ENCODE measurements at regions not wholly inside any gene's neighbourhood (a gene's known extent, or its start where the extent isn't known, plus 50 kb on each side); places are given as distances from the start of the nearest gene placed in this dataset.
"Not testable (repeated sequence)": the region's sequence is repeated elsewhere in the genome, so short reads cannot be mapped to it uniquely, and the experiment has no call there.

GRCh38 chr2:87401726-87402345, 346.1 kb upstream of the PLGLB2 start:
- no peak overlapping the region for H3K4me3 ChIP-seq
- in situ Hi-C loops (cut with MboI; ENCODE audit: low sequenced_read_pairs in 4 of 4) = no loop called here
- ATAC-seq (no peak), DNase-seq (no peak)
- H3K27me3 ChIP-seq = no peaks in the 10 kb centered on the region
- no peak overlapping the region for H3K27ac ChIP-seq
- TF ChIP-seq POLR2A (IDR thresholded peaks at IDR 0.05) = no peak
- TF ChIP-seq, protein P1, sequence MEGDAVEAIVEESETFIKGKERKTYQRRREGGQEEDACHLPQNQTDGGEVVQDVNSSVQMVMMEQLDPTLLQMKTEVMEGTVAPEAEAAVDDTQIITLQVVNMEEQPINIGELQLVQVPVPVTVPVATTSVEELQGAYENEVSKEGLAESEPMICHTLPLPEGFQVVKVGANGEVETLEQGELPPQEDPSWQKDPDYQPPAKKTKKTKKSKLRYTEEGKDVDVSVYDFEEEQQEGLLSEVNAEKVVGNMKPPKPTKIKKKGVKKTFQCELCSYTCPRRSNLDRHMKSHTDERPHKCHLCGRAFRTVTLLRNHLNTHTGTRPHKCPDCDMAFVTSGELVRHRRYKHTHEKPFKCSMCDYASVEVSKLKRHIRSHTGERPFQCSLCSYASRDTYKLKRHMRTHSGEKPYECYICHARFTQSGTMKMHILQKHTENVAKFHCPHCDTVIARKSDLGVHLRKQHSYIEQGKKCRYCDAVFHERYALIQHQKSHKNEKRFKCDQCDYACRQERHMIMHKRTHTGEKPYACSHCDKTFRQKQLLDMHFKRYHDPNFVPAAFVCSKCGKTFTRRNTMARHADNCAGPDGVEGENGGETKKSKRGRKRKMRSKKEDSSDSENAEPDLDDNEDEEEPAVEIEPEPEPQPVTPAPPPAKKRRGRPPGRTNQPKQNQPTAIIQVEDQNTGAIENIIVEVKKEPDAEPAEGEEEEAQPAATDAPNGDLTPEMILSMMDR (IDR thresholded peaks at IDR 0.05 in 4 of 5, conservative IDR thresholded peaks at IDR 0.05 in 1 of 5) = no peak
- intact Hi-C loops (cut with DNase I; ENCODE audit: low total_unique reads) = no loop called here
- no peaks in the 10 kb centered on the region for H3K36me3 ChIP-seq
- H3K9me3 ChIP-seq = no peaks in the 10 kb centered on the region
- H3K4me1 ChIP-seq = no peaks in the 10 kb centered on the region

- intact Hi-C loops (cut with DNase I; ENCODE audit: low total_unique reads) = no loop called here
- TF ChIP-seq, protein P1 (IDR thresholded peaks at IDR 0.05 in 4 of 5, conservative IDR thresholded peaks at IDR 0.05 in 1 of 5) = no peak
- no peaks in the 10 kb centered on the region for H3K4me1 ChIP-seq
- no peak overlapping the region for H3K27ac ChIP-seq
- DNase-seq (no peak), ATAC-seq (no peak)
- in situ Hi-C loops (cut with MboI; ENCODE audit: low sequenced_read_pairs in 4 of 4) = no loop called here
- H3K9me3 ChIP-seq = no peaks in the 10 kb centered on the region
- H3K27me3 ChIP-seq = no peaks in the 10 kb centered on the region
- no peaks in the 10 kb centered on the region for H3K36me3 ChIP-seq
- no peak overlapping the region for H3K4me3 ChIP-seq
Observed at GRCh38 chr2:87403893-87404175, 344.1 kb upstream of the PLGLB2 start.

DNA sequence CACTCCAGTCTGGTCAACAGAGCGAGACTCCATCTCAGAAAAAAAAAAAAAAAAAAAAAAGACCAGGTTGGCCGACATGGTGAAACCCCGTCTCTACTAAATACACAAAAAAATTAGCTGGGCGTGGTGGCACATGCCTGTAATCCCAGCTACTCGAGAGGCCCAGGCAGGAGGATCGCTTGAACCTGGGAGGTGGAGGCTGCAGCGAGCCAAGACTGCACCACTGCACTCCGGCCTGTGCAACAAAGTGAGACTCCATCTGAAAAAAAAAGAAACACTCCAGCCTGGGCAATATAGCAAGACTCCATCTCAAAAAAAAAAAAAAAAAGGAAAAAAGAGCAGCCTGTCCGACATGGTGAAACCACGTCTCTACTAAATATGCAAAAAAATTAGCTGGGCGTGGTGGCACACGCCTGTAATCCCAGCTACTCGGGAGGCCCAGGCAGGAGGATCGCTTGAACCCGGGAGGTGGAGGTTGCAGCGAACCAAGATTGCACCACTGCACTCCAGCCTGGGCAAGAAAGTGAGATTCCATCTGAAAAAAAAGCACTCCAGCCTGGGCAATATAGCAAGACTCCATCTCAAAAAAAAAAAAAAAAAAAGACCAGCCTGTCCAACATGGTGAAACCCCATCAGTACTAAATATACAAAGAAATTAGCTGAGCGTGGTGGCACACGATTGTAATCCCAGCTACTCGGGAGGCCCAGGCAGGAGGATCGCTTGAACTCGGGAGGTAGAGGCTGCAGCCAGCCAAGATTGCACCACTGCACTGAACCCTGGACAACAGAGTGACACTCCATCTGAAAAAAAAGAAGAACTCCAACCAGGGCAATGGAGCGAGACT, 343.3 kb upstream of the PLGLB2 start:
- intact Hi-C loops (cut with DNase I; ENCODE audit: low total_unique reads); DNase-seq: not testable (repeated sequence)

DNA sequence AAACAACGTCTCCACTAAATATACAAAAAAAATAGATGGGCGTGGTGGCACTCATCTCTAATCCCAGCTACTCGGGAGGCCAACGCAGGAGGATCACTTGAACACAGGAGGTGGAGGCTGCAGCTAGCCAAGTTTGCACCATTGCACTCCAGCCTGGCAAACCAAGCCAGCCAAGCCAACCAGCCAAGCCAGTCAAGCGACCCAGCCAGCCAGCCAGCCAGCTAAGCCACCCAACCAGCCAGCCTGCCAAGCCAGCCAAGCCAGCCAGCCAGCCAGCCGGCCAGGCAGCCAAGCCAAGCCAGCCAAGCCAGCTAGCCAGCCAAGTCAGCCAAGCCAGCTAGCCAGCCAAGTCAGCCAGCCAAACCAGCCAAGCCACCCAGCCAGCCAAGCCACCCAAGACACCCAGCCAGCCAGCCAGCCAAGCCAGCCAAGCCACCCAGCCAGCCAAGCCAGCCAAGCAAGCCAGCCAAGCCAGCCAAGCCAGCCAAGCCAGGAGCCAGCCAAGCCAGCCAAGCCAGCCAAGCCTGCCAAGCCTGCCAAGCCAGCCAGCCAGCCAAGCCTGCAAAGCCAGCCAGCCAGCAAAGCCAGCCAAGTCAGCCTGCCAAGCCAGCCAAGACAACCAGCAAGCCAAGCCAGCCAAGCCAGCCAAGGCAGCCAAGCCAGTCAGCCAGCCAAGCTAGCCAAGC, 342.2 kb upstream of the PLGLB2 start:
- H3K36me3 ChIP-seq; H3K4me3 ChIP-seq; H3K9me3 ChIP-seq; H3K27ac ChIP-seq; DNase-seq; ATAC-seq; H3K4me1 ChIP-seq; in situ Hi-C loops (cut with MboI; ENCODE audit: low sequenced_read_pairs in 4 of 4); H3K27me3 ChIP-seq; intact Hi-C loops (cut with DNase I; ENCODE audit: low total_unique reads): not testable (repeated sequence)

More for the DNA sequence above, 343.3 kb upstream of the PLGLB2 start:
- H3K27ac ChIP-seq; in situ Hi-C loops (cut with MboI; ENCODE audit: low sequenced_read_pairs in 4 of 4); H3K9me3 ChIP-seq; H3K4me1 ChIP-seq; H3K36me3 ChIP-seq; H3K4me3 ChIP-seq; ATAC-seq; H3K27me3 ChIP-seq: not testable (repeated sequence)

DNA sequence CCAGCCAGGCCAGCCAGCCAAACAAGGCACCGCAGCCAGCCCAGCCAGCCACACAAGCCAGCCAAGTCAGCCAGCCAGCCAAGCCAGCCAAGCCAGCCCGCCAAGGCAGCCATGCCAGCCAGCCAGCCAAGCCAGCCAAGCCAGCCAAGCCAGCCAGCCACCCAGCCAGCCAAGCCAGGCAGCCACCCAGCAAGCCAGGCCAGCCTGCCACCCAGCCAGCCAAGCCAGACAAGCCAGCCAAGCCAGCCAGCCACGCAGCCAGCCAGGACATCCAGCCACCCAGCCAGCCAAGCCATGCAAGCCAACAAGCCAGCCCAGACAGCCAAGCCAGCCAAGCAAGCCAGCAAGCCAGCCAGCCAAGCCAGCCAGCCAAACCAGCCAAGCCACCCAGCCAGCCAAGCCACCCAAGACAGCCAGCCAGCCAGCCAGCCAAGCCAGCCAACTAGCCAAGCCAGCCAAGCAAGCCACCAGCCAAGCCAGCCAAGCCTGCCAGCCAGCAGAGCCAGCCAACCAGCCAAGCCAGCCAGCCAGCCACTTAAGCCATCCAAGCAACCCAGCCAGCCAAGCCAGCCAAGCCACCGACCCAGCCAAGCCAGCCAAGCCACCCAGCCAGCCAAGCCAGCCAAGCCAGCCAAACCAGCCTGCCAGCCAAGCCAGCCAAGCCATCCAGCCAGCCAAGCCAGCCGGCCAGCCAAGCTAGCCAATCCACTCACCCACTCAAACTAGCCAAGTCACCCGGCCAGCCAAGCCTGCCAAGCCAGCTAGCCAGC, 341.3 kb upstream of the PLGLB2 start:
- H3K27ac ChIP-seq; DNase-seq; intact Hi-C loops (cut with DNase I; ENCODE audit: low total_unique reads); H3K36me3 ChIP-seq; H3K4me1 ChIP-seq; H3K9me3 ChIP-seq; H3K27me3 ChIP-seq; ATAC-seq; in situ Hi-C loops (cut with MboI; ENCODE audit: low sequenced_read_pairs in 4 of 4); H3K4me3 ChIP-seq: not testable (repeated sequence)

- H3K4me3 ChIP-seq; intact Hi-C loops (cut with DNase I; ENCODE audit: low total_unique reads); H3K4me1 ChIP-seq; in situ Hi-C loops (cut with MboI; ENCODE audit: low sequenced_read_pairs in 4 of 4); H3K27me3 ChIP-seq; H3K27ac ChIP-seq; DNase-seq; H3K36me3 ChIP-seq; H3K9me3 ChIP-seq; ATAC-seq: not testable (repeated sequence)
Observed at GRCh38 chr2:87409601-87410000, 338.3 kb upstream of the PLGLB2 start.

DNA sequence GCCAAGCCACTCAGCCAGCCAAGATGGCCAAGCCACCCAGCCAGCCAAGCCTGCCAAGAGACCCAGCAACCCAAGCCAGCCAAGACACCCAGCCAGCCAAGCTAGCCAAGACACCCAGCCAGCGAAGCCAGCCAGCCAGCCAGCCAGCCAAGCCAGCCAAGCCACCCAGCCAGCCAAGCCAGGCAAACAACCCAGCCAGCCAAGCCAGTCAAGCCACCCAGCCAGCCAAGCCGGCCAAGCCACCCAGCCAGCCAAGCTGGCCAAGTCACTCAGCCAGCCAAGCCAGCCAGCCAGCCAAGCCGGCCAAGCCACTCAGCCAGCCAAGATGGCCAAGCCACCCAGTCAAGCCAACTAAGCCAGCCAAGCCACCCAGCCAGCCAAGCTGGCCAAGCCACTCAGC, 337.5 kb upstream of the PLGLB2 start:
- ATAC-seq; in situ Hi-C loops (cut with MboI; ENCODE audit: low sequenced_read_pairs in 4 of 4); H3K27me3 ChIP-seq; H3K9me3 ChIP-seq; intact Hi-C loops (cut with DNase I; ENCODE audit: low total_unique reads); H3K27ac ChIP-seq; H3K4me1 ChIP-seq; H3K4me3 ChIP-seq; H3K36me3 ChIP-seq; DNase-seq: not testable (repeated sequence)

GRCh38 chr2:87412036-87412820, 335.7 kb upstream of the PLGLB2 start:
- not testable (repeated sequence) for H3K27ac ChIP-seq

DNA sequence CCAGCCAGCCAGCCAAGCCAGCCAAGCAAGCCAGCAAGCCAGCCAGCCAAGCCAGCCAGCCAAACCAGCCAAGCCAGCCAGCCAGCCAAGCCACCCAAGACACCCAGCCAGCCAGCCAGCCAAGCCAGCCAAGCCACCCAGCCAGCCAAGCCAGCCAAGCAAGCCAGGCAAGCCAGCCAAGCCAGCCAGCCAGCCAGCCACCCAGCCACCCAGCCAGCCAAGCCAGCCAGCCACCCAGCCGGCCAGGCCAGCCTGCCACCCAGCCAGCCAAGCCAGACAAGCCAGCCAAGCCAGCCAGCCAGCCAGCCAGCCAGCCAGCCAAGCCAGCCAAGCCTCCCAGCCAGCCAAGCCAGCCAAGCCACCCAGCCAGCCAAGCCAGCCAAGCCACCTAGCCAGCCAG, 333.6 kb upstream of the PLGLB2 start:
- H3K27me3 ChIP-seq; H3K4me1 ChIP-seq; intact Hi-C loops (cut with DNase I; ENCODE audit: low total_unique reads); H3K4me3 ChIP-seq; H3K9me3 ChIP-seq; in situ Hi-C loops (cut with MboI; ENCODE audit: low sequenced_read_pairs in 4 of 4); H3K27ac ChIP-seq; DNase-seq; ATAC-seq; H3K36me3 ChIP-seq: not testable (repeated sequence)

More at GRCh38 chr2:87412036-87412820, 335.7 kb upstream of the PLGLB2 start:
- DNase-seq; intact Hi-C loops (cut with DNase I; ENCODE audit: low total_unique reads); H3K4me1 ChIP-seq; in situ Hi-C loops (cut with MboI; ENCODE audit: low sequenced_read_pairs in 4 of 4); H3K27me3 ChIP-seq; H3K9me3 ChIP-seq; ATAC-seq; H3K4me3 ChIP-seq; H3K36me3 ChIP-seq: not testable (repeated sequence)
